GM12878 (cell line): ENCODE measurements at regions not wholly inside any gene's neighbourhood (a gene's known extent, or its start where the extent isn't known, plus 50 kb on each side); places are given as distances from the start of the nearest gene placed in this dataset.

Experiments used
- BCLAF1 ChIP-seq: fragments of 450-650 bp; IDR thresholded peaks from 2 replicates; pipeline ENCODE4 v1.6.1; 2017; ENCODE audit warnings: antibody characterized with exemption, mild to moderate bottlenecking, moderate library complexity
- CTCF ChIP-seq, 3 experiments: IDR thresholded peaks in 2 of 3; conservative IDR thresholded peaks in 1 of 3; 2 replicates each; pipeline ENCODE4 v1.5.1; 2011; ENCODE audit warnings: low read depth in 3 of 3, low read length in 3 of 3, mild to moderate bottlenecking in 3 of 3, control low read depth in 2 of 3, moderate library complexity in 2 of 3, inconsistent platforms in 1 of 3, mixed read lengths in 1 of 3; ENCODE audit not compliant: control insufficient read depth in 2 of 3, insufficient read depth in 1 of 3; ENCODE audit errors: extremely low read depth in 1 of 3
- ELK1 ChIP-seq: IDR thresholded peaks from 2 replicates; pipeline ENCODE4 v1.6.1; 2012; ENCODE audit warnings: low read depth, low read length, improper control_type of control experiment
- EP300 ChIP-seq, 2 experiments: fragments of 150-350 bp in 1 of 2; IDR thresholded peaks; 2 replicates each; pipeline ENCODE4 v1.6.1; 2011 to 2012; ENCODE audit warnings: low read depth in 2 of 2, low read length in 2 of 2, borderline replicate concordance in 1 of 2, improper control_type of control experiment in 1 of 2, inconsistent platforms in 1 of 2; ENCODE audit not compliant: control insufficient read depth in 1 of 2
- HDAC2 ChIP-seq: fragments of 200-600 bp; sonication (generic); IDR thresholded peaks from 2 replicates; pipeline ENCODE4 v1.6.1; 2017
- NFYA ChIP-seq: IDR thresholded peaks from 2 replicates; pipeline ENCODE4 v1.6.1; 2011; ENCODE audit warnings: low read depth, mild to moderate bottlenecking, low read length, improper control_type of control experiment, borderline replicate concordance
- POLR2A ChIP-seq: IDR thresholded peaks from 2 replicates; pipeline ENCODE4 v1.6.1; 2011; ENCODE audit warnings: low read depth, mild to moderate bottlenecking, low read length
- RCOR1 ChIP-seq: conservative IDR thresholded peaks from 2 replicates; pipeline ENCODE4 v1.6.1; 2012; ENCODE audit warnings: low read depth, low read length, improper control_type of control experiment
- RFX5 ChIP-seq: IDR thresholded peaks from 2 replicates; pipeline ENCODE4 v1.6.1; 2011; ENCODE audit warnings: low read depth, low read length, improper control_type of control experiment
- SKIL ChIP-seq: fragments of 450-650 bp; IDR thresholded peaks from 2 replicates; pipeline ENCODE4 v1.6.1; 2017; ENCODE audit warnings: mild to moderate bottlenecking, low read depth, inconsistent platforms; ENCODE audit not compliant: poor library complexity, severe bottlenecking
- TAF1 ChIP-seq: IDR thresholded peaks from 2 replicates; pipeline ENCODE4 v1.6.1; 2011; ENCODE audit warnings: mild to moderate bottlenecking, low read depth, low read length, borderline replicate concordance
- ZNF274 ChIP-seq: IDR thresholded peaks from one replicate; pipeline ENCODE4 v1.8.0; 2011; ENCODE audit not compliant: insufficient read length, insufficient read depth
- ZSCAN29 ChIP-seq: fragments of 450-650 bp; IDR thresholded peaks from 2 replicates; pipeline ENCODE4 v1.6.1; 2017; ENCODE audit warnings: mild to moderate bottlenecking, moderate library complexity

- TF ChIP-seq ZNF274: no peak
- TF ChIP-seq ELK1: no peak
- no peak for TF ChIP-seq TAF1
- no peak for TF ChIP-seq SKIL
- TF ChIP-seq RCOR1: no peak
- no peak for TF ChIP-seq RFX5
- no peak for TF ChIP-seq POLR2A
- TF ChIP-seq EP300 (IDR thresholded peaks at IDR 0.05; ENCODE audit: borderline replicate concordance in 1 of 2, control insufficient read depth in 1 of 2, low read depth in 2 of 2, low read length in 2 of 2): no peak
- TF ChIP-seq CTCF (IDR thresholded peaks at IDR 0.05 in 2 of 3, conservative IDR thresholded peaks at IDR 0.05 in 1 of 3; ENCODE audit: control insufficient read depth in 2 of 3, extremely low read depth in 1 of 3, insufficient read depth in 1 of 3, low read depth in 3 of 3, low read length in 3 of 3): no peak
- TF ChIP-seq ZSCAN29: no peak
- no peak for TF ChIP-seq NFYA
- TF ChIP-seq BCLAF1: no peak
- TF ChIP-seq HDAC2: no peak
Measured at GRCh38 chr18:64275593-64276300, 126.9 kb upstream of the LINC00305 start.
